ENCODE measurements at regions not wholly inside any gene's neighbourhood (a gene's known extent, or its start where the extent isn't known, plus 50 kb on each side); places are given as distances from the start of the nearest gene placed in this dataset.

GRCh38 chr20:11445161-11445560 lies 472.5 kb upstream of the BTBD3 start:
- TF ChIP-seq, protein P1, sequence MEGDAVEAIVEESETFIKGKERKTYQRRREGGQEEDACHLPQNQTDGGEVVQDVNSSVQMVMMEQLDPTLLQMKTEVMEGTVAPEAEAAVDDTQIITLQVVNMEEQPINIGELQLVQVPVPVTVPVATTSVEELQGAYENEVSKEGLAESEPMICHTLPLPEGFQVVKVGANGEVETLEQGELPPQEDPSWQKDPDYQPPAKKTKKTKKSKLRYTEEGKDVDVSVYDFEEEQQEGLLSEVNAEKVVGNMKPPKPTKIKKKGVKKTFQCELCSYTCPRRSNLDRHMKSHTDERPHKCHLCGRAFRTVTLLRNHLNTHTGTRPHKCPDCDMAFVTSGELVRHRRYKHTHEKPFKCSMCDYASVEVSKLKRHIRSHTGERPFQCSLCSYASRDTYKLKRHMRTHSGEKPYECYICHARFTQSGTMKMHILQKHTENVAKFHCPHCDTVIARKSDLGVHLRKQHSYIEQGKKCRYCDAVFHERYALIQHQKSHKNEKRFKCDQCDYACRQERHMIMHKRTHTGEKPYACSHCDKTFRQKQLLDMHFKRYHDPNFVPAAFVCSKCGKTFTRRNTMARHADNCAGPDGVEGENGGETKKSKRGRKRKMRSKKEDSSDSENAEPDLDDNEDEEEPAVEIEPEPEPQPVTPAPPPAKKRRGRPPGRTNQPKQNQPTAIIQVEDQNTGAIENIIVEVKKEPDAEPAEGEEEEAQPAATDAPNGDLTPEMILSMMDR (conservative IDR thresholded peaks at IDR 0.05 in 1 of 2, IDR thresholded peaks at IDR 0.05 in 1 of 2; ENCODE audit: extremely low read depth in 1 of 2, insufficient read depth in 1 of 2, low read depth in 1 of 2, low read length in 2 of 2), result no peak
- no peak for TF ChIP-seq EZH2 (IDR thresholded peaks at IDR 0.05; ENCODE audit: borderline replicate concordance, low read length)

Data from mammary epithelial cell (primary cell).